Pancreas (tissue), 10 donors: ENCODE measurements at regions not wholly inside any gene's neighbourhood (a gene's known extent, or its start where the extent isn't known, plus 50 kb on each side); places are given as distances from the start of the nearest gene placed in this dataset.

Experiments used
- ATAC-seq, 4 donors: fragments of 200-7000 bp; cut with Tn5 transposase; one replicate each; pipeline versions ENCODE4 v1.8.0 to v1.9.1; 2020; ENCODE audit warnings: mild to moderate bottlenecking in 4 of 4, moderate library complexity in 4 of 4
- DNase-seq, 6 donors: peaks; one replicate each; pipeline ENCODE4 v3.0.0-alpha.2; 2020
- FAIRE-seq: peaks from 2 replicates; lab custom pipeline; 2012; peaks lifted over from hg19 to GRCh38; lab: Jason Lieb, UNC
- H3K27ac ChIP-seq, 4 donors: fragments of 200-600 bp; sonication (generic); 1 replicate in 3 of 4; 2 replicates in 1 of 4; pipeline versions ENCODE4 v1.5.0 to v1.8.0; 2020
- H3K27me3 ChIP-seq, 4 donors: fragments of 200-600 bp; one replicate each; pipeline ENCODE4 v1.8.0; 2021
- H3K36me3 ChIP-seq, 3 donors: fragments of 200-600 bp; sonication (generic) in 1 of 3; one replicate each; pipeline versions ENCODE4 v1.5.0 to v1.8.0; 2020 to 2021
- H3K4me1 ChIP-seq, 3 donors: fragments of 200-600 bp; one replicate each; pipeline ENCODE4 v1.8.0; 2021
- H3K4me3 ChIP-seq, 4 donors: fragments of 200-600 bp; sonication (generic) in 2 of 4; one replicate each; pipeline versions ENCODE4 v1.5.0 to v1.8.0; 2020 to 2021
- H3K9me3 ChIP-seq, 4 donors: fragments of 200-600 bp; one replicate each; pipeline ENCODE4 v1.8.0; 2021
- WGBS, 2 donors: extraction: QIAGEN DNeasy Blood & Tissue Kit; methylation state at CpG; one replicate each; pipeline ENCODE4 v1.1.7; 2013; 5-methylcytosine and 5-hydroxymethylcytosine counted together
- intact Hi-C, 3 donors: fragments of 100-400 bp; cut with DNase I; formaldehyde crosslinking; loops; one replicate each; pipeline versions ENCODE4 v1.11.1 to v1.14.2; 2022
- TF ChIP-seq, protein P1 (sequence below), 4 donors: fragments of 200-600 bp; sonication (generic) in 3 of 4; IDR thresholded peaks; one replicate each; pipeline versions ENCODE4 v1.5.0 to v1.8.0; 2021; ENCODE audit warnings: antibody characterized with exemption in 4 of 4
- donor health status: healthy with polysubstance abuse.
- donor health status: DM: no; HTN: no; CAD: no; lungs with moderate emphysema.
- donor health status: DM: no; HTN: no; CAD: no.
- donor health status: control.
- donor health status: control.
- donor health status: Bipolar disorder and iron deficiency.
- donor health status: DM: yes; HTN: yes; CAD: no.
- donor health status: DM: no; HTN: no; CAD: no.
- donor health status: DM: no; HTN: no; CAD: no.
- donor health status: DM: yes; HTN: yes; CAD: no.

DNA sequence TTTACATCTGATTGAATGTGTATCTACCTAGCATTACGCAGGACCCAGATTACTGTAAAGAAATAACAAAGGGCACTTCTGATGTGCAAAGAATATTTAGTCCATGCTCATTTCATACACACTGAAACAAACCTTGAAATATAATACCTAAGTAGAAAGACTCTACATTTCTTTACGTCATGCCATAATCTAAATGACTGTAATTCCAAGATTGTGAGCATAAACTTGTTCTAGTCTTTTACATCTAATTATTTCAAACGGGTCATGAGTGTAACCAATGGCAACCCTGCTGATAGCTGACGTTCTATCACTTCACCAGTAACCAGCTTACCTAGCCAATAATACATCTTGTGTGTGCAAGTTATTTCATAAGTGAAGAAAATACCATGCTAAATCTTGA lies 433.8 kb downstream of the PRKD1 start:
- Histone ChIP-seq H3K27me3 (no peaks in the 10 kb centered on the region), H3K9me3 (no peaks in the 10 kb centered on the region), H3K4me1 (no peaks in the 10 kb centered on the region), H3K27ac (no peak overlapping the region), H3K36me3 (no peaks in the 10 kb centered on the region), H3K4me3 (no peak overlapping the region)
- TF ChIP-seq, protein P1, sequence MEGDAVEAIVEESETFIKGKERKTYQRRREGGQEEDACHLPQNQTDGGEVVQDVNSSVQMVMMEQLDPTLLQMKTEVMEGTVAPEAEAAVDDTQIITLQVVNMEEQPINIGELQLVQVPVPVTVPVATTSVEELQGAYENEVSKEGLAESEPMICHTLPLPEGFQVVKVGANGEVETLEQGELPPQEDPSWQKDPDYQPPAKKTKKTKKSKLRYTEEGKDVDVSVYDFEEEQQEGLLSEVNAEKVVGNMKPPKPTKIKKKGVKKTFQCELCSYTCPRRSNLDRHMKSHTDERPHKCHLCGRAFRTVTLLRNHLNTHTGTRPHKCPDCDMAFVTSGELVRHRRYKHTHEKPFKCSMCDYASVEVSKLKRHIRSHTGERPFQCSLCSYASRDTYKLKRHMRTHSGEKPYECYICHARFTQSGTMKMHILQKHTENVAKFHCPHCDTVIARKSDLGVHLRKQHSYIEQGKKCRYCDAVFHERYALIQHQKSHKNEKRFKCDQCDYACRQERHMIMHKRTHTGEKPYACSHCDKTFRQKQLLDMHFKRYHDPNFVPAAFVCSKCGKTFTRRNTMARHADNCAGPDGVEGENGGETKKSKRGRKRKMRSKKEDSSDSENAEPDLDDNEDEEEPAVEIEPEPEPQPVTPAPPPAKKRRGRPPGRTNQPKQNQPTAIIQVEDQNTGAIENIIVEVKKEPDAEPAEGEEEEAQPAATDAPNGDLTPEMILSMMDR (IDR thresholded peaks at IDR 0.05), result no peak
- WGBS, 2 donors, result 37 to 43% methylated on average over 4 of the region's 4 CpGs
- FAIRE-seq, result no peak
- intact Hi-C loops, result no loop called here
- no peak for DNase-seq
- no peak for ATAC-seq

GRCh38 chr14:29494312-29494711 lies 433.3 kb downstream of the PRKD1 start:
- Histone ChIP-seq H3K4me1 (no peaks in the 10 kb centered on the region), H3K27ac (no peak overlapping the region), H3K27me3 (no peaks in the 10 kb centered on the region), H3K36me3 (no peaks in the 10 kb centered on the region), H3K9me3 (no peaks in the 10 kb centered on the region), H3K4me3 (no peak overlapping the region)
- intact Hi-C loops, result no loop called here
- no peak for ATAC-seq
- TF ChIP-seq, protein P1 (IDR thresholded peaks at IDR 0.05), result no peak
- 44 to 68% methylated on average over 1 of the region's 1 CpG for WGBS, 2 donors
- FAIRE-seq, result no peak
- no peak for DNase-seq

- Histone ChIP-seq H3K27me3 (no peaks in the 10 kb centered on the region), H3K27ac (no peak overlapping the region), H3K4me3 (no peak overlapping the region), H3K4me1 (no peaks in the 10 kb centered on the region), H3K9me3 (no peaks in the 10 kb centered on the region), H3K36me3 (no peaks in the 10 kb centered on the region)
- FAIRE-seq (no peak), ATAC-seq (no peak), DNase-seq (no peak)
- TF ChIP-seq, protein P1 (IDR thresholded peaks at IDR 0.05), result no peak
- intact Hi-C loops, result no loop called here
Observed at GRCh38 chr14:29503903-29504302, 423.7 kb downstream of the PRKD1 start.

DNA sequence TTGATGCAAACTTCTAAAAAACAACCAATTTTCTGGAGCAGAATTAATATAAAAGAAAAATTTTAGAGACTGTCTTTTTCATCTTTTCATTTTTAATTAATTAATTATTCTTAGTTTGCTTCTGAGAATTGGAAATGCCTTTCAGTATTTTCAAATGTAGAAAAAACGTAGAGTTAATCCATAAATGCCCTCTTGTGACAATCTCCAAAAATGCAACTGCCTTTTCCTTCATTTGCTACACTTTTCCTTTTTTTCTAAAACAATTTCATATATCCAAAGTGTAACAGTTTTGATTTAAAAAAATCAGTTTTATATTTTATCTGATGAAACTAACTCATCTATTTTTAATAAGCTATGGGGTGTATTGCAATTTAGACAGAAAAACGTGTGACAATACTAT lies 409.3 kb downstream of the PRKD1 start:
- H3K27me3 ChIP-seq, result peaks cover 0 to 3% (median 0%) of the 10 kb centered on the region in 4 donors
- intact Hi-C loops, result no loop called here
- no peak for FAIRE-seq
- no peak overlapping the region for H3K4me3 ChIP-seq
- DNase-seq, result no peak
- no peaks in the 10 kb centered on the region for H3K9me3 ChIP-seq
- TF ChIP-seq, protein P1 (IDR thresholded peaks at IDR 0.05), result no peak
- H3K36me3 ChIP-seq, result no peaks in the 10 kb centered on the region
- no peak overlapping the region for H3K27ac ChIP-seq
- no peak for ATAC-seq
- WGBS, 2 donors, result 26 to 30% methylated on average over 2 of the region's 2 CpGs
- no peaks in the 10 kb centered on the region for H3K4me1 ChIP-seq

GRCh38 chr14:29521526-29522137 lies 406.0 kb downstream of the PRKD1 start:
- no peak for ATAC-seq
- no peaks in the 10 kb centered on the region for H3K4me1 ChIP-seq
- H3K36me3 ChIP-seq, result no peaks in the 10 kb centered on the region
- intact Hi-C loops, result no loop called here
- no peak for FAIRE-seq
- H3K27me3 ChIP-seq, result peaks cover 0 to 3% (median 0%) of the 10 kb centered on the region in 4 donors
- no peak for DNase-seq
- H3K27ac ChIP-seq, result no peak overlapping the region
- 39 to 44% methylated on average over 2 of the region's 2 CpGs for WGBS, 2 donors
- H3K9me3 ChIP-seq, result no peaks in the 10 kb centered on the region
- TF ChIP-seq, protein P1 (IDR thresholded peaks at IDR 0.05), result no peak
- no peak overlapping the region for H3K4me3 ChIP-seq
